GM23338 (cell line): ENCODE measurements at regions not wholly inside any gene's neighbourhood (a gene's known extent, or its start where the extent isn't known, plus 50 kb on each side); places are given as distances from the start of the nearest gene placed in this dataset.

Source experiments
- CTCF ChIP-seq, 2 experiments: fragments of 200-600 bp in 1 of 2; sonication (generic) in 1 of 2; conservative IDR thresholded peaks; 2 replicates each; pipeline versions ENCODE4 v1.5.1 to v1.6.1; 2016 to 2017; ENCODE audit warnings: antibody characterized with exemption in 2 of 2, low read depth in 2 of 2, mild to moderate bottlenecking in 2 of 2, moderate library complexity in 1 of 2
- EZH2phosphoT487 ChIP-seq: fragments of 200-600 bp; sonication (generic); IDR thresholded peaks from one replicate; pipeline ENCODE4 v1.8.1; 2018; ENCODE audit warnings: antibody characterized with exemption; ENCODE audit not compliant: unreplicated experiment
- TF ChIP-seq, protein P1 (sequence below): IDR thresholded peaks from one replicate; pipeline ENCODE4 v1.6.1; 2018; ENCODE audit warnings: antibody characterized with exemption; ENCODE audit not compliant: unreplicated experiment

DNA sequence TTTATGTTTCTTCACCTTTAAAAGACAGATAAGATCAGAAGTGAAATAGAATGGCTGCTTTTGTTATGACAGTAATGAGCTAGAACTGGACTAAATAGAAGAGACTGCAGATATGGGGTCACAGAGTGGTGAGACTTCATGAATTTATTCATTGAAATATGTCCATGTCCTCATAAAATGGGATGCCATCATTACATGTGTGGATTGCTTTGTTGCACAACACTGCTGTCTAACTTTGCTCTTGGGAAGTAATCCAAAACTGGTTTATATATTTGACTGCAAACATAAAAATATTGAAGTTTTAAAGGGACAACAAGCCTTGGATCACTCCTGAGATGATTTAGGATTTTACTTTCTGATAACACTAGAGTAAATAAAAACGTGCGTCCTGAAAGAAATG is 209.2 kb upstream of the FAT4 start:
- no peak for TF ChIP-seq CTCF (conservative IDR thresholded peaks at IDR 0.05; ENCODE audit: low read depth in 2 of 2)
- no peak for TF ChIP-seq EZH2phosphoT487
- TF ChIP-seq, protein P1, sequence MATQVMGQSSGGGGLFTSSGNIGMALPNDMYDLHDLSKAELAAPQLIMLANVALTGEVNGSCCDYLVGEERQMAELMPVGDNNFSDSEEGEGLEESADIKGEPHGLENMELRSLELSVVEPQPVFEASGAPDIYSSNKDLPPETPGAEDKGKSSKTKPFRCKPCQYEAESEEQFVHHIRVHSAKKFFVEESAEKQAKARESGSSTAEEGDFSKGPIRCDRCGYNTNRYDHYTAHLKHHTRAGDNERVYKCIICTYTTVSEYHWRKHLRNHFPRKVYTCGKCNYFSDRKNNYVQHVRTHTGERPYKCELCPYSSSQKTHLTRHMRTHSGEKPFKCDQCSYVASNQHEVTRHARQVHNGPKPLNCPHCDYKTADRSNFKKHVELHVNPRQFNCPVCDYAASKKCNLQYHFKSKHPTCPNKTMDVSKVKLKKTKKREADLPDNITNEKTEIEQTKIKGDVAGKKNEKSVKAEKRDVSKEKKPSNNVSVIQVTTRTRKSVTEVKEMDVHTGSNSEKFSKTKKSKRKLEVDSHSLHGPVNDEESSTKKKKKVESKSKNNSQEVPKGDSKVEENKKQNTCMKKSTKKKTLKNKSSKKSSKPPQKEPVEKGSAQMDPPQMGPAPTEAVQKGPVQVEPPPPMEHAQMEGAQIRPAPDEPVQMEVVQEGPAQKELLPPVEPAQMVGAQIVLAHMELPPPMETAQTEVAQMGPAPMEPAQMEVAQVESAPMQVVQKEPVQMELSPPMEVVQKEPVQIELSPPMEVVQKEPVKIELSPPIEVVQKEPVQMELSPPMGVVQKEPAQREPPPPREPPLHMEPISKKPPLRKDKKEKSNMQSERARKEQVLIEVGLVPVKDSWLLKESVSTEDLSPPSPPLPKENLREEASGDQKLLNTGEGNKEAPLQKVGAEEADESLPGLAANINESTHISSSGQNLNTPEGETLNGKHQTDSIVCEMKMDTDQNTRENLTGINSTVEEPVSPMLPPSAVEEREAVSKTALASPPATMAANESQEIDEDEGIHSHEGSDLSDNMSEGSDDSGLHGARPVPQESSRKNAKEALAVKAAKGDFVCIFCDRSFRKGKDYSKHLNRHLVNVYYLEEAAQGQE, result no peak
